ENCODE measurements at regions not wholly inside any gene's neighbourhood (a gene's known extent, or its start where the extent isn't known, plus 50 kb on each side); places are given as distances from the start of the nearest gene placed in this dataset.

GRCh38 chr4:156060661-156061060 lies 107.0 kb upstream of the CTSO start:
- TF ChIP-seq CTCF (IDR thresholded peaks at IDR 0.05) (no peak), POLR2A (IDR thresholded peaks at IDR 0.05; ENCODE audit: low read depth) (no peak)

Data from esophagus muscularis mucosa (tissue), 3 donors.